HL-60 (cell line): ENCODE measurements at regions not wholly inside any gene's neighbourhood (a gene's known extent, or its start where the extent isn't known, plus 50 kb on each side); places are given as distances from the start of the nearest gene placed in this dataset.
"Not testable (repeated sequence)": the region's sequence is repeated elsewhere in the genome, so short reads cannot be mapped to it uniquely, and the experiment has no call there.

Experiments used
- GABPA ChIP-seq: IDR thresholded peaks from 2 replicates; pipeline ENCODE4 v1.6.1; 2012; ENCODE audit warnings: low read depth
- POLR2AphosphoS5 ChIP-seq: IDR thresholded peaks from 2 replicates; pipeline ENCODE4 v1.6.1; 2012; ENCODE audit warnings: low read depth
- SPI1 ChIP-seq: IDR thresholded peaks from 2 replicates; pipeline ENCODE4 v1.6.1; 2012; ENCODE audit warnings: low read depth, mild to moderate bottlenecking, borderline replicate concordance
- TF ChIP-seq, protein P1 (sequence below): IDR thresholded peaks from one replicate; pipeline ENCODE4 v1.5.1; 2011; ENCODE audit warnings: low read length, control low read depth, inconsistent platforms; ENCODE audit not compliant: insufficient read depth
- TF ChIP-seq, protein P2 (sequence below): IDR thresholded peaks from 2 replicates; pipeline ENCODE4 v1.6.1; 2012; ENCODE audit warnings: low read depth; ENCODE audit not compliant: insufficient replicate concordance

DNA sequence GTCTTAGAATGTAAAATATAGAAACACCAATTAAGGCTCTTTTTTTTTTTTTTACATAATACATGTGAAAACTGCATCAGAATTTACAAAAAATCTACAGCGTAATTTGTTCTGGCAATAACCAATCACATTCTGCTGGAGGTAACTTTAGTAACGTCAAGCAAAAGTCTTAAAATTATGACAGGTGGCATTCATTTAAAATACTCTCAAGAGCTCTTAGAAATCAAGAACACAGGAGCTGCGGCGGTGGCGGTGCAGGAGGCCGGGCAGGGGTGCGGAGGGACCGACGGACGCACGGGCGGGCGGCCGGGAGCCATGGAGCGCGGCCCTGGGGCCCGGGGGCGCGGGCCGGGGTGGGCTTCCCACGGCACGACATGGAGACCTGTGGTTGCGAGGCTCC is 202.4 kb downstream of the USP22 start:
- TF ChIP-seq, protein P1, sequence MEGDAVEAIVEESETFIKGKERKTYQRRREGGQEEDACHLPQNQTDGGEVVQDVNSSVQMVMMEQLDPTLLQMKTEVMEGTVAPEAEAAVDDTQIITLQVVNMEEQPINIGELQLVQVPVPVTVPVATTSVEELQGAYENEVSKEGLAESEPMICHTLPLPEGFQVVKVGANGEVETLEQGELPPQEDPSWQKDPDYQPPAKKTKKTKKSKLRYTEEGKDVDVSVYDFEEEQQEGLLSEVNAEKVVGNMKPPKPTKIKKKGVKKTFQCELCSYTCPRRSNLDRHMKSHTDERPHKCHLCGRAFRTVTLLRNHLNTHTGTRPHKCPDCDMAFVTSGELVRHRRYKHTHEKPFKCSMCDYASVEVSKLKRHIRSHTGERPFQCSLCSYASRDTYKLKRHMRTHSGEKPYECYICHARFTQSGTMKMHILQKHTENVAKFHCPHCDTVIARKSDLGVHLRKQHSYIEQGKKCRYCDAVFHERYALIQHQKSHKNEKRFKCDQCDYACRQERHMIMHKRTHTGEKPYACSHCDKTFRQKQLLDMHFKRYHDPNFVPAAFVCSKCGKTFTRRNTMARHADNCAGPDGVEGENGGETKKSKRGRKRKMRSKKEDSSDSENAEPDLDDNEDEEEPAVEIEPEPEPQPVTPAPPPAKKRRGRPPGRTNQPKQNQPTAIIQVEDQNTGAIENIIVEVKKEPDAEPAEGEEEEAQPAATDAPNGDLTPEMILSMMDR, result not testable (repeated sequence)
- TF ChIP-seq POLR2AphosphoS5, SPI1, GABPA: not testable (repeated sequence)
- TF ChIP-seq, protein P2, sequence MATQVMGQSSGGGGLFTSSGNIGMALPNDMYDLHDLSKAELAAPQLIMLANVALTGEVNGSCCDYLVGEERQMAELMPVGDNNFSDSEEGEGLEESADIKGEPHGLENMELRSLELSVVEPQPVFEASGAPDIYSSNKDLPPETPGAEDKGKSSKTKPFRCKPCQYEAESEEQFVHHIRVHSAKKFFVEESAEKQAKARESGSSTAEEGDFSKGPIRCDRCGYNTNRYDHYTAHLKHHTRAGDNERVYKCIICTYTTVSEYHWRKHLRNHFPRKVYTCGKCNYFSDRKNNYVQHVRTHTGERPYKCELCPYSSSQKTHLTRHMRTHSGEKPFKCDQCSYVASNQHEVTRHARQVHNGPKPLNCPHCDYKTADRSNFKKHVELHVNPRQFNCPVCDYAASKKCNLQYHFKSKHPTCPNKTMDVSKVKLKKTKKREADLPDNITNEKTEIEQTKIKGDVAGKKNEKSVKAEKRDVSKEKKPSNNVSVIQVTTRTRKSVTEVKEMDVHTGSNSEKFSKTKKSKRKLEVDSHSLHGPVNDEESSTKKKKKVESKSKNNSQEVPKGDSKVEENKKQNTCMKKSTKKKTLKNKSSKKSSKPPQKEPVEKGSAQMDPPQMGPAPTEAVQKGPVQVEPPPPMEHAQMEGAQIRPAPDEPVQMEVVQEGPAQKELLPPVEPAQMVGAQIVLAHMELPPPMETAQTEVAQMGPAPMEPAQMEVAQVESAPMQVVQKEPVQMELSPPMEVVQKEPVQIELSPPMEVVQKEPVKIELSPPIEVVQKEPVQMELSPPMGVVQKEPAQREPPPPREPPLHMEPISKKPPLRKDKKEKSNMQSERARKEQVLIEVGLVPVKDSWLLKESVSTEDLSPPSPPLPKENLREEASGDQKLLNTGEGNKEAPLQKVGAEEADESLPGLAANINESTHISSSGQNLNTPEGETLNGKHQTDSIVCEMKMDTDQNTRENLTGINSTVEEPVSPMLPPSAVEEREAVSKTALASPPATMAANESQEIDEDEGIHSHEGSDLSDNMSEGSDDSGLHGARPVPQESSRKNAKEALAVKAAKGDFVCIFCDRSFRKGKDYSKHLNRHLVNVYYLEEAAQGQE, result not testable (repeated sequence)
